Panc1 (cell line): ENCODE measurements at regions not wholly inside any gene's neighbourhood (a gene's known extent, or its start where the extent isn't known, plus 50 kb on each side); places are given as distances from the start of the nearest gene placed in this dataset.

Experiments
- CTCF ChIP-seq: fragments of 450-650 bp; IDR thresholded peaks from 2 replicates; pipeline ENCODE4 v1.5.1; 2017; ENCODE audit warnings: mild to moderate bottlenecking
- TF ChIP-seq, protein P1 (sequence below), 2 experiments: IDR thresholded peaks; 2 replicates each; pipeline ENCODE4 v1.6.1; 2011 to 2012; ENCODE audit warnings: low read depth in 2 of 2, control low read depth in 1 of 2, low read length in 1 of 2, mild to moderate bottlenecking in 1 of 2, moderate library complexity in 1 of 2; ENCODE audit not compliant: insufficient read depth in 1 of 2

DNA sequence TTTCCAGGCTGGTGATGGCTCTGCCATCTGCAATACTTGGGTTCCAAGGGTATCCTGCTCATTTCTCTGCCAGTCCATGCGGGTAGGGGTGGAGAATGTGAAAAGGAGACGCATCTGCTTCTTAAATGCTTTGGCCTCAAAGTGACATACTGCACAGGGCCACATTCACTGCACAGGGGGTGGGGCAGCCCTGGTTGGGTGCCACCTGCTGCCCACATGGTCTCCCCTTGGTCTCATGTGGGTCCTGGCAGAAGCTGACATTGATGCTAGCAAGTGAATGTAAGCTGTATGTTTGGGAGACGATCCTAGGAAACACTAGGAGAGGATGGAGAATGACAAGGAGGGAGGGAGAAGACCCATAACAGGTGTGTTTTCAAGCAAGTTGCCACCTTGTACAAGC, 140.9 kb downstream of the EDN3 start:
- TF ChIP-seq CTCF = no peak
- TF ChIP-seq, protein P1, sequence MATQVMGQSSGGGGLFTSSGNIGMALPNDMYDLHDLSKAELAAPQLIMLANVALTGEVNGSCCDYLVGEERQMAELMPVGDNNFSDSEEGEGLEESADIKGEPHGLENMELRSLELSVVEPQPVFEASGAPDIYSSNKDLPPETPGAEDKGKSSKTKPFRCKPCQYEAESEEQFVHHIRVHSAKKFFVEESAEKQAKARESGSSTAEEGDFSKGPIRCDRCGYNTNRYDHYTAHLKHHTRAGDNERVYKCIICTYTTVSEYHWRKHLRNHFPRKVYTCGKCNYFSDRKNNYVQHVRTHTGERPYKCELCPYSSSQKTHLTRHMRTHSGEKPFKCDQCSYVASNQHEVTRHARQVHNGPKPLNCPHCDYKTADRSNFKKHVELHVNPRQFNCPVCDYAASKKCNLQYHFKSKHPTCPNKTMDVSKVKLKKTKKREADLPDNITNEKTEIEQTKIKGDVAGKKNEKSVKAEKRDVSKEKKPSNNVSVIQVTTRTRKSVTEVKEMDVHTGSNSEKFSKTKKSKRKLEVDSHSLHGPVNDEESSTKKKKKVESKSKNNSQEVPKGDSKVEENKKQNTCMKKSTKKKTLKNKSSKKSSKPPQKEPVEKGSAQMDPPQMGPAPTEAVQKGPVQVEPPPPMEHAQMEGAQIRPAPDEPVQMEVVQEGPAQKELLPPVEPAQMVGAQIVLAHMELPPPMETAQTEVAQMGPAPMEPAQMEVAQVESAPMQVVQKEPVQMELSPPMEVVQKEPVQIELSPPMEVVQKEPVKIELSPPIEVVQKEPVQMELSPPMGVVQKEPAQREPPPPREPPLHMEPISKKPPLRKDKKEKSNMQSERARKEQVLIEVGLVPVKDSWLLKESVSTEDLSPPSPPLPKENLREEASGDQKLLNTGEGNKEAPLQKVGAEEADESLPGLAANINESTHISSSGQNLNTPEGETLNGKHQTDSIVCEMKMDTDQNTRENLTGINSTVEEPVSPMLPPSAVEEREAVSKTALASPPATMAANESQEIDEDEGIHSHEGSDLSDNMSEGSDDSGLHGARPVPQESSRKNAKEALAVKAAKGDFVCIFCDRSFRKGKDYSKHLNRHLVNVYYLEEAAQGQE (IDR thresholded peaks at IDR 0.05; ENCODE audit: insufficient read depth in 1 of 2, low read depth in 2 of 2, low read length in 1 of 2) = no peak
